SJCRH30 (cell line): ENCODE measurements at regions not wholly inside any gene's neighbourhood (a gene's known extent, or its start where the extent isn't known, plus 50 kb on each side); places are given as distances from the start of the nearest gene placed in this dataset.
"Not testable (repeated sequence)": the region's sequence is repeated elsewhere in the genome, so short reads cannot be mapped to it uniquely, and the experiment has no call there.

Experiments used
- DNase-seq, 2 experiments: peaks; one replicate each; pipeline ENCODE4 v3.0.0-alpha.2; 2015 to 2020
- H3K27ac ChIP-seq: fragments of 250-450 bp; sonication (Bioruptor Pico); 2 replicates; pipeline ENCODE4 v1.5.1; 2020; ENCODE audit warnings: mild to moderate bottlenecking, moderate library complexity
- H3K27me3 ChIP-seq: fragments of 250-450 bp; sonication (Bioruptor Pico); 2 replicates; pipeline ENCODE4 v1.5.1; 2020; ENCODE audit warnings: mild to moderate bottlenecking, moderate library complexity
- H3K36me3 ChIP-seq: fragments of 250-450 bp; sonication (Bioruptor Pico); 2 replicates; pipeline ENCODE4 v1.5.1; 2020; ENCODE audit warnings: mild to moderate bottlenecking, moderate library complexity
- H3K4me1 ChIP-seq: fragments of 250-450 bp; sonication (Bioruptor Pico); 2 replicates; pipeline ENCODE4 v1.5.1; 2020; ENCODE audit warnings: mild to moderate bottlenecking, moderate library complexity
- H3K4me3 ChIP-seq: fragments of 250-450 bp; sonication (Bioruptor Pico); 2 replicates; pipeline ENCODE4 v1.5.1; 2020; ENCODE audit warnings: mild to moderate bottlenecking, moderate library complexity
- H3K9me3 ChIP-seq: fragments of 250-450 bp; sonication (Bioruptor Pico); replicated peaks from 2 replicates; pipeline ENCODE4 v1.5.1; 2020; ENCODE audit warnings: mild to moderate bottlenecking, moderate library complexity

DNA sequence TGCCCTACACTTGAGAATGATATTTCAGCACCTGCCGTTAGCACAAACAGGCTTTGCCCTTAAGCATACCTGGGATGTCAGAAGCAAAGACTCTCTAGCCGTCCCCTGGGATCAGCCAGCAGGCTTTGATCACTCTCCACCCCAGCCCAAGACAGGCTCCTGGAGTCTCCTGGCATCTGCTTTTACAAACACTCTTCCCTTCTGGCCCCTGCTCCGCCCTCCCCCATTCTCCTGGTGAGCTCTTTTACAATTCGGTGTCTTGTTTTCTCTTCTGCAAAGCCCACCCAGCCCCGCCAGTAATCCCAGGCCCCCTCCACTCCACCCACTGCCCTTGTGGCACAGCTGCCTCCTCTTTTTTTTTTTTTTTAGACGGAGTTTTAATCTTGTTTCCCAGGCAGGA is 50.4 kb downstream of the KATNIP start:
- H3K36me3 ChIP-seq, result no peaks in the 10 kb centered on the region

DNA sequence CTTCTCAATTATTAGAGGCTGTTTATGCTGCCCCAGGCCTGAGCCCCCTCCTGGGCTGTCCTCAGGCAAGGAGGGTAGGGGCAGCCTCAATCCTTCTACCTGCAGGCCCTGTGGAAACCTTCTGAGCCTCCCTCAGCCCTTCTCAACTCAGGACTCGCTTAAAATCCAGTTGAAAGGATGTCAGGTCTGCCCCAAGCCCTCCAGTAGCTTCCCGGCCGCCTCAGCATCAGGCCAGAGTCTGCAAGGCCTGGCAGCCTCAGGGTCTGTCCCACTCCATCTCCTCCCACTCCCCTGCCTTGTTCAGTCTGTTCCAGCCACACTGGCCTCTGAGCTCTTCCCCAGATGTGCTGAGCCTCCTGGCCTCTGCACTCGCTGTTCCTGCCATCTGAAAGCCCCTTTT is 52.2 kb downstream of the KATNIP start:
- Histone ChIP-seq H3K4me3 (no peak overlapping the region), H3K9me3 (no peaks in the 10 kb centered on the region), H3K27ac (no peak overlapping the region), H3K27me3 (no peaks in the 10 kb centered on the region), H3K4me1 (peaks cover 23% of the 10 kb centered on the region), H3K36me3 (no peaks in the 10 kb centered on the region)
- DNase-seq, result no peak

More for the DNA sequence above, 50.4 kb downstream of the KATNIP start:
- Histone ChIP-seq H3K4me3 (no peak overlapping the region), H3K9me3 (no peaks in the 10 kb centered on the region), H3K27ac (no peak overlapping the region), H3K4me1 (peaks cover 34% of the 10 kb centered on the region), H3K27me3 (no peaks in the 10 kb centered on the region)
- DNase-seq, result peak; percentile 60 to 66

DNA sequence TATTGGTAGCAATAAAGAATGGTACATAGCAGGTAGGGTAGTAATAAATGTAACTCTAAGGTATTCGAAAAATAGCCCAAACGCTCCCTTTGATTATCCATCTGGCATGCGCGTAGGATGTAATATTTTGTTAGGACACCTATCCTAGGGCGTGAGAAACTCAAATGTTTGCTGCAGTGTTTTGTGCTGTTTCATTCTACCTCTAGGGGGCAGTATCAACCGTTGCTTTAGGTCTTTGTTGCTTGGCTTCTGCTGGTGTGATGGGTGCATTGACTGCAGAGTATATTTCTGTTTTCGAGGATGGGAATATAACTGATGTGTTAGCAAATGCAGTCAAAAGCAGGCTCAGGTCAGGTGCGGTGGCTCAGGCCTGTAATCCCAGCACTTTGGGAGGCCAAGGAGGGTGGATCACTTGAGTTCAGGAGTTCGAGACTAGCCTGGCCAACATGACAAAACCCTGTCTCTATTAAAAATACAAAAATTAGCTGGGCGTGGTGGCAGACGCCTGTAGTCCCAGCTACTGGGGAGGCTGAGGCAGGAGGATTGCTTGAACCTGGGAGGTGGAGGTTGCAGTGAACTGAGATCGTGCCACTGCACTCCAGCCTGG is 55.7 kb downstream of the KATNIP start:
- DNase-seq, result peak; percentile 24 to 76
- H3K27ac ChIP-seq, H3K4me3 ChIP-seq, H3K9me3 ChIP-seq, H3K36me3 ChIP-seq, H3K27me3 ChIP-seq, H3K4me1 ChIP-seq: not testable (repeated sequence)

DNA sequence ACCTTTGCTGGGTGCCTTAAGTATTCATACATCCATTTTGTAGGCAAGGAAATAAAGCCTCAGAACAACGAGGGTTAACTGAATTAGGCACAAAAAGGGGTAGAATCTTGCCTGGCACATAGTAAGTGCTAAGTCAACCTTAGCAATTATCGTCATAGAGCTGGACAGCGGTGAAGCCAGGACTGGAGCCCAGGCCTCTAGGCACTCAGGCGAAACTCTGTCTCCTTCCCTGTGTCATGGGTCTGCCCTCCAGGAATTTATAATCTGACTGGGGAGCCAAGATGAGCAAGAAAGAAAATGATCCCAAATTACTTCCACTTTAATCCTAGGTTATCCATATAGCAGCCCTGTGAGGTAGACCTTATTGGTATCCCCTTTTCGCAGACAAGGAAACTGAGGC is 61.4 kb downstream of the KATNIP start:
- Histone ChIP-seq H3K4me1 (no peaks in the 10 kb centered on the region), H3K36me3 (no peaks in the 10 kb centered on the region), H3K27ac (no peak overlapping the region), H3K27me3 (no peaks in the 10 kb centered on the region), H3K4me3 (no peak overlapping the region), H3K9me3 (no peaks in the 10 kb centered on the region)
- no peak for DNase-seq

DNA sequence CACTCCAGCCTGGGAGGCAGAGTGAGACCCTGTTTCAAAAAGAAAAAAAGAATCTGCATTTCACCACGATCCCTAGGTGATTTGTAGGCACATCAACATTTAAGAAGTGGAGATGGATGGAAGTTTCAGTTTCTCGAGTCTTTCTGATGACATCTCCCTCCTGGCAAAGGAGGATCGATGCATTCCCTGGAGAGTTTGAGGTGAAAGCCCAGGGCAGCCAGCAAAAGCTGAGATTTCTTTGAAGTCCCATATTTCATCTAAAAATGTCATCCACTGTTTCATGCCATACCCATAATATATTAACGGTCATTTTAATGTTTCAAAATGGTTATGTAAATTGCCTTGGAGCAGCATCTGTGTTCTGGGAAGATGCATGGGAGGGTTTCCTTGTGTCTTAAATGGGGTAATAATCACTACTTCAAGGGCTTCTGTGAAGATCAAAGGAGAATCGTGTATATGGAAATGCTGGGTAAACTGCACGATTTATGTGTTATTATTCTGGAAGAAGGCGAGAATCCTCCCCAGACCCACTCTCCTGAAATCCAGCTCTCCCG is 63.4 kb downstream of the KATNIP start:
- H3K36me3 ChIP-seq, result no peaks in the 10 kb centered on the region
- H3K9me3 ChIP-seq, result no peaks in the 10 kb centered on the region
- H3K27ac ChIP-seq, result no peak overlapping the region
- H3K4me1 ChIP-seq, result no peaks in the 10 kb centered on the region
- DNase-seq, result no peak
- H3K27me3 ChIP-seq, result no peaks in the 10 kb centered on the region
- no peak overlapping the region for H3K4me3 ChIP-seq

DNA sequence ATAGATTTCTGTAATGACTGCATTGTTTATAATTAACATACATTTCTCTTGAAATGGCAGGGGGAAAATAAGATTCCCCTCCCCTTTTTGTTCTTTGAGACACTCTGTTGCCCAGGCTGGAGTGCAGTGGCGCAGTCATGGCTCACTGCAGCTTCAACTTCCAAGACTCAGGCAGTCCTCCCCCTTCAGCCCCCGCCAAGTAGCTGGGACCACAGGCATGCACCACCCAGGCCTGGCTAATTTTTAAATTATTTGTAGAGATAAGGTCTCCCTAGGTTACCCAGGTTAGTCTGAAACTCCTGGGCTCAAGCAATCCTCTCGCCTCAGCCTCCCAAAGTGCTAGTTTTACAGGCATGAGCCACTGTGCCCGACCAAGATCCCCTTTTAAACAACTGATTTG is 67.7 kb downstream of the KATNIP start:
- peaks cover 10% of the 10 kb centered on the region; the same call in 1 of the 2 replicates for H3K4me1 ChIP-seq
- no peaks in the 10 kb centered on the region for H3K27me3 ChIP-seq
- no peaks in the 10 kb centered on the region for H3K36me3 ChIP-seq

DNA sequence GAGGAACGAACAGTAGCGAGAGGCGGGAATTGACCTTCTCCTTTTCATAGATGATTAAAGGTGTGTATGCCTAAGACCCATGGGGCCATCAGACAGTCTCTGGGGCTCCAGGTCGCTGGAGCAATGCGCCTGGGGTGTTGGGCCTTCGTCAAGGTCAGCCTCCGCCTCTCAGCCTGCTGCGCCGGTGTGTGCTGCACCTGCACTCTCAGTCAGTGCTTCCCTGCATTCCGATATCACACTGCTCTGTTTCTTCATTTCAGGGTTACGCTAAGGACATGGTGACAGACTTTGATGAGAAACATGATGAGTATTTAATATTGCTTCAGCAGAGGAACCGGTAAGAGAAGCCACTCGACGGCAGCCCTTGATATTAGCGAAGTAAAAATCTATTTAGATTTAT is 68.2 kb downstream of the KATNIP start:
- H3K36me3 ChIP-seq, result no peaks in the 10 kb centered on the region
- H3K27me3 ChIP-seq, result no peaks in the 10 kb centered on the region
- no peak overlapping the region for H3K27ac ChIP-seq
- H3K4me3 ChIP-seq, result no peak overlapping the region
- H3K4me1 ChIP-seq, result peaks cover 10% of the 10 kb centered on the region; the same call in 1 of the 2 replicates
- no peak for DNase-seq
- no peaks in the 10 kb centered on the region for H3K9me3 ChIP-seq

More for the DNA sequence above, 67.7 kb downstream of the KATNIP start:
- no peak overlapping the region for H3K4me3 ChIP-seq
- no peak for DNase-seq
- no peak overlapping the region for H3K27ac ChIP-seq
- H3K9me3 ChIP-seq, result no peaks in the 10 kb centered on the region

DNA sequence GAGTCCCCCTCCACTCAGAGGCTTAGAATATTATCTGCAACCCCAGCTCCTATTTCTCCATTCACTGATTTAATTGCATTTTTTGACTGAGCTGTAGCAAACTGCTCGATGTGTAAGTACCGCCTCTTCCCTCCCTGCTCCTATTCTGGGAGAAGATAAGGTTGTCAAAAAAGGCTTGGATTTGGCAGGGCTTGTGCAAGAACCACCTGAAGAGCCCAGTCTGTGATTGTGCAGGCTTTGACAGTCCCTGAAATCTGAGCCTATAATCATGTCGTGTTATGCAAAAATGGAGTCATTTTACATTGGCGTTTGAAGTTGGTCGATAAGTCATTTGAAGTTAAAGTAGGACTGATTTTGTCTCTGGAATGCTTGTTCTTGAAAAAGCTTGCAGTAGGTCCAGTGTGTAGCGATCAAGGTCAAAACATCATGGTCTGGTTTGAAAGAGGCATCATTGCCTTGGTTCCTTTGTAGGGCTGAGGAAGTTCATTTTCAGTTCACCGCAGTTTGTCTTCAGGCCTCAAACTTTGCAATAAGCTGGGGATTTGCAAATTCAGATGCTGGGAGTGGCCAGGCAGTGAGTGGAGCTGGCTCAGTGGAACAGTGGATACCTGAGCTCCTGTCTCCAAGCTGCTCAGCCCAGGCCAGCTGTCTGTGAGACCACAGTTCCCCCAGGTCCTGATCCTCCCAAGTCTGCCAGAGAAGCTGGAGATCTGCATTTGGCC is 68.8 kb downstream of the KATNIP start:
- Histone ChIP-seq H3K9me3 (no peaks in the 10 kb centered on the region), H3K4me3 (no peak overlapping the region), H3K4me1 (peaks cover 10% of the 10 kb centered on the region; the same call in 1 of the 2 replicates), H3K36me3 (no peaks in the 10 kb centered on the region), H3K27ac (no peak overlapping the region), H3K27me3 (no peaks in the 10 kb centered on the region)
- DNase-seq, result peak; percentile 39 to 65

DNA sequence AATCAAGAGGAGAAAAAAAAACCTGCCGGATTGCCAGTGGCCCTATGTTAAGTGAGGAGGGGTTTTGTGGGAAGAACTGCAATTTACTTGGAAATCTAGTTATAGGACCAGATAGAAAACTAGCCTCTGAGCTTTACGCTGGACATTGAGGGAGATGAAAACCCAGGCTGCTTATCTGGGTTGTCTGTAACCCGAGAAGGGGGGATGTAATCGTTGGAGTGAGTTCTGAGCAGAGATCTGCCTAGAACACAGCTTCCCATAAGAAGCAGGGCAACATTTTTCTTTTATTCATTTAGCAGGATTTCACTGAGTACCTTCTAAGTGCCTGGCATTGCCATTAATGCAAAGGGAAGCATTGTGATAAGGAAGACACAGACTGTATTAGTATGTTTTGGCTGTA is 70.6 kb downstream of the KATNIP start:
- Histone ChIP-seq H3K27ac (no peak overlapping the region), H3K9me3 (no peaks in the 10 kb centered on the region), H3K36me3 (no peaks in the 10 kb centered on the region), H3K4me1 (peaks cover 10% of the 10 kb centered on the region; the same call in 1 of the 2 replicates), H3K27me3 (no peaks in the 10 kb centered on the region), H3K4me3 (no peak overlapping the region)
- DNase-seq, result no peak

DNA sequence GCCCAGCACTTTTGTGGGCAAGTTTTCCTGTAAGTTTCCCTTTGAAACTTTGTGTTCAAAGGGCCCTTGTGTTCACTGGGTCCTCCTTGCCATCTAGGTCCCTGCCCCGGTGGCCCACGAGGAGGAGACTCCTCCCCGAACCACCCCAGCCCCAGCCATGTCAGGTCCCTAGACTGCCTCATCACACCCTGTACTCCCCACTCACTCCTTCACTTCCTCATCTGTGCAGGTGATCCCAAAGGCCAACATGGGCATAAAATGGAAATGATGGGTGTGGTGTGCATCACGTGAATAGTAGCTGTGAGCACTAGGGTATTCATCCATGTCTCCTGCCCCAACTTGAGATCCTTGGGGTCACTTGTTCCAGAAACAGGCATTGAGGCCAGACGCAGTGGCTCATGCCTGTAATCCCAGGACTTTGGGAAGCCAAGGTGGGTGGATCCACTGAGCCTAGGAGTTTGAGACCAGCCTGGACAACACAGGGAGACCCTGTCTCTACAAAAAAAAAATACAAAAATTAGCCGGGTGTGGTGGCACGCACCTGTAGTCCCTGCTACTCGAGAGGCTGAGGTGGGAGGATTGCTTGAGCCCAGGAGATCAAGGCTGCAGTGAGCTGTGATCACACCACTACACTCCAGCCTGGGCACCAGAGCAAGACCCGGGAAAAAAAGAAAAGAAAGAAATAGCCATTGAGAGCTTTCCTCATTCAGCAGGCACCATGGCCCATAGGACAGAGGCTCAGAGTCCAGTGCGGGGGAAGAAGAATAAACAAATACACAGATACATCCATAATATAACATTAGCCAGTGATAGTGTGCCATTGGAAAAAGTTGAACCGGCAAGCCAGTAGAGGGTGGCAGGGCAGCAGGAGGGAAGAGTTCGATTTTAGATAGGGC is 74.5 kb downstream of the KATNIP start:
- Histone ChIP-seq H3K27me3 (no peaks in the 10 kb centered on the region), H3K27ac (no peak overlapping the region), H3K9me3 (no peaks in the 10 kb centered on the region), H3K36me3 (no peaks in the 10 kb centered on the region), H3K4me1 (peaks cover 17% of the 10 kb centered on the region; the same call in 1 of the 2 replicates), H3K4me3 (no peak overlapping the region)
- DNase-seq, result no peak

DNA sequence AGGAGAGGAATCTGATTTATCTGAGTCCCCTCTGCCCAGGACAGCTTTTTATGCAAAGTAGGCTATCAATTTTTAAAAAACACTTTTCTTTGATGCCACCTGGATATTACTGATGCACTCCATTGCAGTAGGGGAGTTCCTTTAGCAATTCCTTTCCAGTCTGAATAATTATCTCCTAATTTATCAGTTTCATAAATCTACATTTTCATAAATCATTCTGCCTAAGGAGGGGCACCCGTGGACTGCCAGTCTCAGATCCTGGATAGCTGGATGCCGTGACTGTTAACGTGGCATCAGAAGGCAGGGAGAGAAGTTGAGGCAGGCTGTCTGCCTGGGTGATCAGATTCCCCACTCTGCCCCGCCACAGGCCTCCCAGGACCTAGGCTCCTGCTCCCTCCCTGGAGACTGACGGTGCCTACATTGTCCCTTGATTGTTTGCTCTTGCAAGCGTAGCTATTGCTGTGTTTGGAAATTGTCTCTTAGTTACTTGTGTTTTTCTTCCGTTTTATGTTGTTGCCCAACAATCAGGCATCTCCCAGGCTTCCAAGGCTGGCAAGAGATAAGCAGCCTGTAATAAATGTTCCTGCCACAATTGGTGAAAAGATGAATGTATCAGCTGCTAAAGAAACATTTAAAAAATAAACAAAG is 75.2 kb downstream of the KATNIP start:
- Histone ChIP-seq H3K4me3 (no peak overlapping the region), H3K27ac (no peak overlapping the region), H3K27me3 (no peaks in the 10 kb centered on the region), H3K36me3 (no peaks in the 10 kb centered on the region), H3K9me3 (no peaks in the 10 kb centered on the region), H3K4me1 (peaks cover 16% of the 10 kb centered on the region; the same call in 1 of the 2 replicates)
- no peak for DNase-seq

DNA sequence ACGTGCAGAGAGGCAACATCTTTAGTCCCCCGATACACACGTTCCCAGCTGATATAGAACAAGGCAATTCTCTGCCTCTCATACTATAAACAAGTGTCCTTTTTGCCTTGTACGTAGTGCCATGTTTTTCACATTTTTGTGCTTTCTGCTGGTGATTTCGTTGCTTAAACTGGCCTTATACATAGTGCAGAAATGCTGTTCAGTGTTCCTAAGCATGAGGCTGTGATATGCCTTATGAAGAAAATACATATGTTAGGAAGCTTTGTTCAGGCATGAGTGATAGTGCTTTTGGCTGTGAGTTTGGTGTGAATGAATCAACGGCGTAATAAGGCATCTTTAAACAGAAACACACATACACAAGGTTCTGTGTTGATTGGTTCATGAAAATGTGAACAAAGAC is 77.2 kb downstream of the KATNIP start:
- no peaks in the 10 kb centered on the region for H3K36me3 ChIP-seq
- H3K27me3 ChIP-seq, result no peaks in the 10 kb centered on the region
- no peak for DNase-seq
- no peaks in the 10 kb centered on the region for H3K9me3 ChIP-seq
- peaks cover 16% of the 10 kb centered on the region; the same call in 1 of the 2 replicates for H3K4me1 ChIP-seq
- no peak overlapping the region; the same call in 1 of the 2 replicates for H3K27ac ChIP-seq
- H3K4me3 ChIP-seq, result no peak overlapping the region

DNA sequence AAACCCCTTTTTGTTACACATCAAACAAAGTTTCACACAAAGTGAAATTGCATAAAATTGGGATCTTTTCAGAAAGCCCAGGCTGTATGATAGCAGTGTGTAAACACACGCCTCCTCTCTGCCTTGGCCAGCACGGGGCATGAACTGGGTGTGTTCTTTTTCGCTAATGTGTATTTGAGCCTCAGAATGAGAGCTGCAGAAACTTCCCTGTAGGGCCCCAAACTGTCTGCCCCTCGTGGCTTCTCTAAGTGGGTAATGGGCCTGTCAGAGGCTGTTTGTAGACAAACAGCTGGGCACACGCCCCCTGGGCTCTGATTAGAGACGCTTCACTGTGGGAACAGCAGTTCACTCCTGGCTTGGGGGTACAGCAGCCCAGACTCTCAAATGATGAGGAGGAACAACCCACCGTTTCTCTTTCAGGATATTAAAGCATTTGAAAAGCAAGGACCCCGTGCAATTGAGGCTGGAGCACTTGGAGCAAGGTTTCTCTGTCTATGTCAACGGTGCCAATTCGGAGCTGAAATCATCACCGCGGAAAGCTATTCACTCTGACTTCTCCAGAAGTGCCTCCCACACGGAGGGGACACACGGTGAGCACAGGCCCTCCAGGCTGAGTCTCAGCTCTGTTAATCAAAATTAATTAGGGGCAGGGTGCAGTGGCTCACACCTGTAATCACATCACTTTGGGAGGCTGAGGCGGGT is 78.4 kb downstream of the KATNIP start:
- Histone ChIP-seq H3K4me1 (peaks cover 16% of the 10 kb centered on the region; the same call in 1 of the 2 replicates), H3K36me3 (no peaks in the 10 kb centered on the region), H3K4me3 (no peak overlapping the region), H3K9me3 (no peaks in the 10 kb centered on the region), H3K27ac (peak overlapping the region; percentile 75), H3K27me3 (no peaks in the 10 kb centered on the region)
- peak; percentile 80 to 85 for DNase-seq

DNA sequence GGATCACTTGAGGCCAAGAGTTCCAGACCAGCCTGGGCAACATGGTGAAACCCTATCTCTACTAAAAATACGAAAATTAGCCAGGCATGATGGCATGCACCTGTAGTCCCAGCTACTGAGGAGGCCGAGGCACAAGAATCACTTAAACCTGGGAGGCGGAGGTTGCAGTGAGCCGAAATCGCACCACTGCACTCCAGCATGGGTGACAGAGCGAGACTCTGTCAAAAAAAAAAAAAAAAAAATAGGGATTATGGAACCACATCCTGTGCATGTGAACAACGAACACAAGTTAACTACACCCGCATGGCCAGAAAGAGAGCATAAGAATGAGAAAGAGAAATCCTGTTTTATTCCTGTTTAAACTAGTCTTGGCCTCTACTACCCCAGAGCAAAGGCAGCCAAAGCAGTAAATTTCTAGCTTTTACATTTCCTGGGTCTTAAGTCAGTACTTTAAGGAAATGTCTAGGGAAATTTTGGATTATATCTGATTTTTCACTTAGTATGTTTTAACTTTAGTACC is 79.1 kb downstream of the KATNIP start:
- H3K36me3 ChIP-seq, H3K27me3 ChIP-seq, H3K9me3 ChIP-seq, DNase-seq, H3K4me3 ChIP-seq: not testable (repeated sequence)
- peaks cover 16% of the 10 kb centered on the region; the same call in 1 of the 2 replicates for H3K4me1 ChIP-seq
- H3K27ac ChIP-seq, result peak overlapping the region; percentile 75
